Panc1 (cell line): ENCODE measurements at regions not wholly inside any gene's neighbourhood (a gene's known extent, or its start where the extent isn't known, plus 50 kb on each side); places are given as distances from the start of the nearest gene placed in this dataset.

Experiments used
- TF ChIP-seq, protein P1 (sequence below): fragments of 450-650 bp; IDR thresholded peaks from 2 replicates; pipeline ENCODE4 v1.5.1; 2017; ENCODE audit warnings: mild to moderate bottlenecking
- TF ChIP-seq, protein P2 (sequence below), 2 experiments: IDR thresholded peaks; 2 replicates each; pipeline ENCODE4 v1.6.1; 2011 to 2012; ENCODE audit warnings: low read depth in 2 of 2, control low read depth in 1 of 2, low read length in 1 of 2, mild to moderate bottlenecking in 1 of 2, moderate library complexity in 1 of 2; ENCODE audit not compliant: insufficient read depth in 1 of 2

DNA sequence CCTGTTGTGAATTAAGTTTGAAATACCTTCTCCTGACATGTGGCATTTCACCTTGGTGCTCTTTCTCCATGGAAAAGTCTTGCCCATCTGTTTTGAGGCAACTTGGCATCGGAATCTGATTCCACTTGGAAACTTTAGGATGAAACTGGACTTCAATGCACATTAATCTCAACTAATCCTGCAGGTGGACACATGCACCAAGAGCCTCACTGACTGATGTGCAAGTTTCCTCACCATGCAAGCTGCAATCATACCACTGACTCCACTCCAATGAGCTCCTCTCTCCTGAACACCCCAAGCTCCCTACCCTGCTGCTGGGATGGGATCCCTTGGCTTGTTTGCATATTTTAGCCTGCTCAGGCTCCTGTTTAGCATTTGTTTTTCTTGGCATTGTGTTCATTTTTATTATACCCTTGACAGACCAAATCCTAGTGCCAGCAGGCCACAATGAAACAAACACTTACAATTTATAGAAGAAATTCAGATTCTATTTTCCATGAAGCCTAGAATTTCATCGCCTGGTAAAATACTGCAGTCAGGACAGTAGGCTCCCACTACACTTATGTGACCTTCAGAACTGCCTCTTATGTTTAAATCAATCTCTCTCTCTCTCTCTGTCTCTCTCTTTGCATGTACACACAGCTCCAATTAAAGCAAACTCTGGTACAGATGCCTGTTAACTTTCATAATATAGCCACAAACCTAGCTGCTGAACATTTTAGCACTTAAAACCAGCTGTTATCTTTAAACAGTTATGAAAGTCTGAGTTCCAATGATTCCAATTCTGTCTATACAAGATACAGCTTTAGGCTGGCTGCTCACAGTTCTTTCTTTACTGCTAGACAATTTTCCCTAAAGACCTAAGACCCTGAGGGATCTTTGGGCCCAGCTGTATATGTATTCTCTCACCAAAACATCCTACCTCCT, 141.5 kb downstream of the OSR1 start:
- TF ChIP-seq, protein P1, sequence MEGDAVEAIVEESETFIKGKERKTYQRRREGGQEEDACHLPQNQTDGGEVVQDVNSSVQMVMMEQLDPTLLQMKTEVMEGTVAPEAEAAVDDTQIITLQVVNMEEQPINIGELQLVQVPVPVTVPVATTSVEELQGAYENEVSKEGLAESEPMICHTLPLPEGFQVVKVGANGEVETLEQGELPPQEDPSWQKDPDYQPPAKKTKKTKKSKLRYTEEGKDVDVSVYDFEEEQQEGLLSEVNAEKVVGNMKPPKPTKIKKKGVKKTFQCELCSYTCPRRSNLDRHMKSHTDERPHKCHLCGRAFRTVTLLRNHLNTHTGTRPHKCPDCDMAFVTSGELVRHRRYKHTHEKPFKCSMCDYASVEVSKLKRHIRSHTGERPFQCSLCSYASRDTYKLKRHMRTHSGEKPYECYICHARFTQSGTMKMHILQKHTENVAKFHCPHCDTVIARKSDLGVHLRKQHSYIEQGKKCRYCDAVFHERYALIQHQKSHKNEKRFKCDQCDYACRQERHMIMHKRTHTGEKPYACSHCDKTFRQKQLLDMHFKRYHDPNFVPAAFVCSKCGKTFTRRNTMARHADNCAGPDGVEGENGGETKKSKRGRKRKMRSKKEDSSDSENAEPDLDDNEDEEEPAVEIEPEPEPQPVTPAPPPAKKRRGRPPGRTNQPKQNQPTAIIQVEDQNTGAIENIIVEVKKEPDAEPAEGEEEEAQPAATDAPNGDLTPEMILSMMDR: no peak
- TF ChIP-seq, protein P2, sequence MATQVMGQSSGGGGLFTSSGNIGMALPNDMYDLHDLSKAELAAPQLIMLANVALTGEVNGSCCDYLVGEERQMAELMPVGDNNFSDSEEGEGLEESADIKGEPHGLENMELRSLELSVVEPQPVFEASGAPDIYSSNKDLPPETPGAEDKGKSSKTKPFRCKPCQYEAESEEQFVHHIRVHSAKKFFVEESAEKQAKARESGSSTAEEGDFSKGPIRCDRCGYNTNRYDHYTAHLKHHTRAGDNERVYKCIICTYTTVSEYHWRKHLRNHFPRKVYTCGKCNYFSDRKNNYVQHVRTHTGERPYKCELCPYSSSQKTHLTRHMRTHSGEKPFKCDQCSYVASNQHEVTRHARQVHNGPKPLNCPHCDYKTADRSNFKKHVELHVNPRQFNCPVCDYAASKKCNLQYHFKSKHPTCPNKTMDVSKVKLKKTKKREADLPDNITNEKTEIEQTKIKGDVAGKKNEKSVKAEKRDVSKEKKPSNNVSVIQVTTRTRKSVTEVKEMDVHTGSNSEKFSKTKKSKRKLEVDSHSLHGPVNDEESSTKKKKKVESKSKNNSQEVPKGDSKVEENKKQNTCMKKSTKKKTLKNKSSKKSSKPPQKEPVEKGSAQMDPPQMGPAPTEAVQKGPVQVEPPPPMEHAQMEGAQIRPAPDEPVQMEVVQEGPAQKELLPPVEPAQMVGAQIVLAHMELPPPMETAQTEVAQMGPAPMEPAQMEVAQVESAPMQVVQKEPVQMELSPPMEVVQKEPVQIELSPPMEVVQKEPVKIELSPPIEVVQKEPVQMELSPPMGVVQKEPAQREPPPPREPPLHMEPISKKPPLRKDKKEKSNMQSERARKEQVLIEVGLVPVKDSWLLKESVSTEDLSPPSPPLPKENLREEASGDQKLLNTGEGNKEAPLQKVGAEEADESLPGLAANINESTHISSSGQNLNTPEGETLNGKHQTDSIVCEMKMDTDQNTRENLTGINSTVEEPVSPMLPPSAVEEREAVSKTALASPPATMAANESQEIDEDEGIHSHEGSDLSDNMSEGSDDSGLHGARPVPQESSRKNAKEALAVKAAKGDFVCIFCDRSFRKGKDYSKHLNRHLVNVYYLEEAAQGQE (IDR thresholded peaks at IDR 0.05; ENCODE audit: insufficient read depth in 1 of 2, low read depth in 2 of 2, low read length in 1 of 2): no peak
